ENCODE measurements at regions not wholly inside any gene's neighbourhood (a gene's known extent, or its start where the extent isn't known, plus 50 kb on each side); places are given as distances from the start of the nearest gene placed in this dataset.
"Not testable (repeated sequence)": the region's sequence is repeated elsewhere in the genome, so short reads cannot be mapped to it uniquely, and the experiment has no call there.

DNA sequence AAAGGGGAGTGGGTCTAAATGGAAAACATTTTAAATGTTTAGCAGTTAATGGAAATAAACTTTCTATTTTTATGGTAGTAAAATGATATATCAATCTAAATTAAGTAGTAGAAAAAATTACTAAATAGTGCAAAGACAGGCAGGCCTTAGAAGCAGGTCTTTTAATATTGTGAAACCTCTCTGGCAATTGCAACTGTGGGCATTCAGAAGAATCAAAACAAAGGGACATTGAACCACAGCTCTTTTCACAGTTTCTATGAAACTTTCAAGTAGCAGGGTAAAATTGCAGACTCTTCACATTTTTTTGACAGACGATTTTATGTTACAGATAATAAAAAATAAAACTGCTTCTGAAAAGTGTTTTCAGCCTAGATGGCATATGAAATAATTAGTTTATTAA is 533.7 kb downstream of the BCKDHB start:
- DNase-seq = no peak

DNA sequence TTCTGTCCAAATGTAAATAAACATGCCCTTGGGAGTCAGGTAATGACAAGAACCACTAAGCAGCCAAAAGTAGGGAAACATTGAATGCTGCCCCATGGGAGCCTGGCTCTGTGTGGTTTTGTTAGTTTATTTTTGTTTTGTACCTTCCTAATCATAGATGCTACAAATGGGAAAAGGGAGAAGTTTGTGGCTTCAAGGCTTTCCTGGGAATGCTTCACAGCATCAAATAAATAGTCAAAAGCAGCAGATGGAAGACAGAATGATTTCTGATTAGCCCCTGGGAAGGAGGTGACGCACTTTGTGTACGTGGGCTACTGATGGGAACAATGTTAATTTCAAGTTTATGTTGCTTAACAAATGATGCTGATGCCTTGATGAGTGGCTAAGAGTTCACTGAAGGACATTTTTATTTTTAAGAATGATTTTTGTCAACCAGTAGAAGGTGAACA is 532.7 kb downstream of the BCKDHB start:
- DNase-seq = no peak

DNA sequence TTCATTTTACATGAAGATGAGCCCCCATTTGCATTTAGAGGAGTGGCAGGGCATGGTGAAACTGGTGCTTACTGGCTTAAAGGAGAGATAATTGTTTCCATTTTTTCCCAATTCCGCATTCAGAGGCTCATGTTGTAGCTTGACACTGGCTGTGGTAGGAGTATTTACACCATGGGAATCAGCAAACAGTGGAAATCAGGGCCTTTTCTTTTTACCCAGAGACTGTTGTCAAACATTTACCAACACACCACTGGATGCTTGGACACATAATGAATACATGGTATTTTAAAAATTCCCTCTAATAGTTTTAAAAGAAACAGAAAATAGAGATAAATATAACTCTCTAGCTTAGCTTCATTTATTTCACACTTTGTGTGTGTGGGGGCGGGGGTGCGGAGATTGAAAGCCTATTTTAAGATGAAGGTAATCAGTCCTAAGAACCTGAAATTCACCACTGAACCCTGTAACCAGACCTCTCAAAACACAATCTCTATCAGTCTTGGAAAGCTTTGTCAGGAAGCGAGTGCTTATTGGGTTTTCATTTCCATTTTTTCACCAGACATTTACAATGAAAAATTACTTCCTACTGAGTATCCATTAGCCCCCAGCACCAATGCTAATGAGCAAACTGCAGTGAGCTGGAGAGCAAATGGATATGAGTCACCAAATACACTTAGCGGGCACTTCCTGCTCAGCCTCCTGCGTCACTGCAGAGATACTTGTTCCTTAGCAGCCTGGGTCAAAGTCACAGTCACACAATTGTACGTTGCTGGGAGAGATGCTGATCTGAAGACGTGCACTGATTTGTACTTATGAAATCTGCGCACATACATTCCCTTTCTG is 532.0 kb downstream of the BCKDHB start:
- DNase-seq = peak in 13 of 51 donors; percentile 2 to 60 (median 16)

DNA sequence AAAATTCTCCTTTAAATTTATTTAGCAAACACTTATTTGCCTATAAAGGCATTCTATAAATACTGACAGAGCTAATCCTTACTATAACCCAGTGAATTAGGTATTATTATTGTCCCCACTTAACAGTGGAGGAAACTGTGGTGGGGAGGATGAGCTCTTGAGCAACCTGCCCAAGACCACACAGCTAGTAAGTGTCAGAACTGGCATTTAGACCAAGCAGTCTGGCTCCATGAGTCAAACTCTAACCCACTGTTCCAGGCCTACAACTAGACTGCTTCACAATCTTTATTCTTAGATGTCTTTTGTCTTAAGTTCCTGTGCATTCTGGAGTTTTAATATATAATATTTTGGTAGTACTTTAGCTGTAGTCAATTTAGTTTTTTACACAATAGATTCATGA is 530.8 kb downstream of the BCKDHB start:
- no peak for DNase-seq

DNA sequence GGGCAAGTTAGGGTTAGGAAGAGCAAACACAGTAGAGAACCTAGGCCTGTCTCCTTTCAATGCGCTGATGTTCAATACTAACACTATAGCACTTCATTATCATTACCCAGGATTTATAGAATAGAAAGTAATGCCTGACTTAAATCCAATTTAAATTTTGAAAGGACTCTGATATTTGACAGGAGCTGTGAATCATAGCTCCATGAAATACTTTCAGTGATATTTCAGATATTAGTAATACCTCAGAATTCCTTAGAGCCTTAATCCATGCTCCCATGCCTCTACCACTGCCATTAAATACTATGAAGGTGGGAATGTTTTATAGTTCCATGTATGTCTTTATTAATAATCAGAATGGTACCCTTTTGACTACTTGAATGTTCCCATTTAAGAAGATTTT is 530.2 kb downstream of the BCKDHB start:
- no peak for DNase-seq

DNA sequence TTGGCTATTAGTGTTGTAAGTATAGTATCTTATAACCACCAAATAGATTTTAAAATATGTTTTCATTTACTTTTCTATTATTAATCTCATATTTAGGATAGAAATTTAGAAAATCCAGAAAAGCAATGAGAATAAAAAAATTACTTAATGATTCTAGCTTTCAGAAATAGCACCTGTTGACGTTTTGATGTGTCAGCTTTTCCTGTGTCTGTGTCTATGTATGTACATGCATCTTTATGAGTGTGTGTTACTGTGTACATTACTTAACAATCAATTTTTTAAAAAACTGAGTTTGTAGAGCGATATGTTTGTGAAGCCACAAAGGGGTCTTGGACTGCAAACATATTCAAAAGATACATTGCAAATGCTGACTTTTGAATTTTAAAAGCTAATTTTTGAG is 526.9 kb downstream of the BCKDHB start:
- DNase-seq = no peak

DNA sequence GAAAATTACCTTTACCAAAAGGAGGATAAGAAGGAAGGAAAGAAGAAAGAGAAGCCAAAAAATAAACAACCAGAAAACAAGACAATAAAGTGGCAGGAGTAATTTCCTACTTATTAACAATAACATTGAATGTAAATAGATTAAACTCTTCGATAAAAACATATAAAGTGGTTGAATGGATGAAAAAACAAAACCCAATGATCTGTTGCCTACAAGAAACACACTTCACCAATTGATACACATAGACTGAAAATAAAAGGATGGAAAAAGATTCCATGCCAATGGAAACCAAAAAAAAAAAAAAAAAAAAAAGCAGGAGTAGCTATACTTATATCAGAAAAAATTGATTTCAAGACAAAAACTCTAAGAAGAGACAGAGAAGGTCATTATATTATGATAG is 518.9 kb downstream of the BCKDHB start:
- DNase-seq = no peak

DNA sequence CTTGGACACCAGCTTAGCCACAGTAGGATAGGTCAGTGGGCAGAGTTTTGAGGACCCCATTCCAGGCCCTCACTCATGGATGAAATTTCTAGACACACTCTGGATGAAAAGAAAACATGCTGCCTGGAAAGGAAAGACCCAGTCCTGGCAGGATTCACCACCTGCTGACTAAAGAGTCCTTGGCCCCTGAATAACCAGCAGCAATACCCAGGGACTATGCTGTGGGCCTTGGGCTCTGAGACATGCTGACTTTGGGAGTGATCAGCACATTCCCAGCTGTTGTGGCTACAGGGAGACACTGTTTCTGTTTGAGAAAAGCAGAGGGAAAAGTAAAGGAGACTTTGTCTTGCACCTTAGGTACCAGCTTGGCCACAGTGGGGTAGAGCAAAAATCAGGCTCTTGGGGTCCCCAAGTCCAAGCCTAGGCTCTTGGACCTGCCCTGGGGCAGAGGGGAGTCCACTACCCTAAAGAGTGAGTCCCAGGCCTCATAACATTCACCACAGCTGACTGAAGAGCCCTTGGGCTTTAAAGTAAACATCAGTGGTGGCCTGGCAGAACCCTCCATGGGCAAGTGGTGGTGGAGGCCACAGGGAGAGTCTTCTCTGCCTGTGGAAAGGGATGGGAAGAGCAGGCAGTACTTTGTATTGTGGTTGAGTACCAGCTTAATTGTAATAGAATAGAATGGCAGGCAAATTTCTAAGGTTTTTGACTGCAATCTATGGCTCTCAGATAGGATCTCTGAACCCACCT is 516.8 kb downstream of the BCKDHB start:
- DNase-seq = no peak

DNA sequence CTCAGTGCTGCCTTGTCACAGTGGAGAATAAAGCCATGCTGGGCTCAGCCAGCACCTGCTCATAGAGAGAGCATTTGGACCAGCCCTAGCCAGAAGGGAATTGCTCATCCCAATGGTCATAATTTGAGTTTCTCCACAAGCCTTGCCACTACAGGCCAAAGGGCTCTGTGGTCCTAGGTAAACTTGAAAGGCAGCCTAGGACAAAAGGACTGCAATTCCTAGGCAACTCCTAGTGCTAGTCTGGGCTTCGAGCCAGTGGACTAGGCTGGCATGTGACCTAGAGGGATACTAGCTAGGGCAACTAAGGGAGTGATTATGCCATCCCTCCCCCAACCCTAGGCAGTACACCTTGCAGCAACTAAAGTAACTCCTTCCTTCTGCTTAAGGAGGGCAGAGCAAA is 516.2 kb downstream of the BCKDHB start:
- DNase-seq = peak in 9 of 51 donors; percentile 1 to 21 (median 6)

DNA sequence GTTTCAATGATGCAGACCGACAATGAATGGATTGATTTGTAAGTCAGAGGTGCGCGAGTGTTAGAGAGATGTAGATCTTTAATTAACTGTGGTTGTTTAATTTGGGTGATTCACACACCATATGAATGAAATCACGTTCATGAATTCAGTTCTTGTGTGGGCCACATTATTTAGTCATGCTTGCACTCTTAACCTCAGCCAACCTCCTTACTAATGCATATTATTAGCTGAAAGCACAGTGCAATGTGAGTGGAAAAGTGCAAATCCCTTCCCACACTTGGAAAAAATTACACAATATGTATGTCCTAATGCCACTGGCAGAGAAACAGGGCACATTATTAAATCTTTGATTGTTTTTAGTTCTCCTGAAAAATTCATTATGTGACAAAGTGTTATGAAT is 512.5 kb downstream of the BCKDHB start:
- no peak for DNase-seq

DNA sequence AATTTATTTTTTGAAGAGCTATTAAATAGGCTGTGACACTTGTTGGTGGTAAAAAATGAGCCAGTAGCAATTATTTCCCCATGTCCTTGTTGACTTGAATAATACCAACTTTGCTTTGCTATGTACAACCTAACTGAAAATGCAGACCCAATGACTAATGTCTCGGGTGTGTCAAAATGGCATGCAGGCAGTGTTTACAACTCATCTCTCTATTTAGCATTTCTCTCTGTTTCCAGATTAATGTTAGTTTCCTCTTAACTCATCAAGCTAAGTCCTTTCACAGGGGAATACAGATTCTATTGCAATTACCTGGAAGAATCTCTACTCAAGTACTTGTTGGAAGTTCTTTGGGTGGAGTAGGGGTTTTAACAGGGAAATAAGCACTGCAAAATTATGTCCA is 504.4 kb downstream of the BCKDHB start:
- DNase-seq = no peak

DNA sequence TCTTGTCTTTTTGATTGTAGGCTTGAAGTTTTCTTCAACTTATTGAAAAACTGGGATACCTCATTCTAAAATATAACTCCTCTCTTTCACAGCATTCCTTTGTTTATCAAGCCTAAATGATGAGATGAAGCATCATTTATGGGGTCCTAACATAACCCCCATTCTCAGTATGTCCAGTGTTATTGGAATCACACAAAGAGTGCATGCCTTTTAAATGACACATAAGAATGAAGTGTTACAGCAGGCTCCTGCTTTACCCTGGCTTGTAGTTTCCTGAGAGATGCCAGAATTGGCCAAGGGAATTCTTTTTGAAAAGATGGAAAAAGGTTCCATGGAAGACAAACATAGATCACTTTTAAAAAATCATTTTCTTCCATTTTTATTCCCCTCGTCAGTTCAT is 502.4 kb downstream of the BCKDHB start:
- DNase-seq = no peak

DNA sequence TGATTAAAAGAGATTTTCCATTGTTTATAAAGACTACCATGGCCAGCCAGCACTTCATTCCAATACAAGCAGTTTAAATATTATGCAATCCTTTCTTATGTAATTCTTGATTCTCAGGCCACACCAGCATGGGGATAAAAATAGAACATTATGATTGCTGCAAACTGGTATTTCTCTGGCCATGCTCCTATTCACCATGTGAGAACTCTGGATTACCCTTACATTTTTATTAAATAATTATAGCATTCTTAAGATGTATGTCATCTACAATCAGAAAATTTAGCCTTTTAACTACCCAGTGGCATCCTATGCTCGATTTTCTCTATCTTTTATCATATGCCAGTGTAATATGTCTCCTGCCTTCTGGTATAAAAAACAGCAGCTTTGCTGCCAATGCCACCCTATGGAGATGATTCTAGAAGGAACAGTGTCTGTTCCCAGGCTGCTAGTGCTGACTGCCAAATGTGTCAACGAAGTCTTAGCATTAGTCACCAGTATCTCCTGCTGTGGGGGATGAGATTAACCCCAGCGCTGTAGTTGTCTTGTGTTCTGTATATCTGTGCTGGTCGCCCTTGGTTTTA is 501.4 kb downstream of the BCKDHB start:
- no peak for DNase-seq

DNA sequence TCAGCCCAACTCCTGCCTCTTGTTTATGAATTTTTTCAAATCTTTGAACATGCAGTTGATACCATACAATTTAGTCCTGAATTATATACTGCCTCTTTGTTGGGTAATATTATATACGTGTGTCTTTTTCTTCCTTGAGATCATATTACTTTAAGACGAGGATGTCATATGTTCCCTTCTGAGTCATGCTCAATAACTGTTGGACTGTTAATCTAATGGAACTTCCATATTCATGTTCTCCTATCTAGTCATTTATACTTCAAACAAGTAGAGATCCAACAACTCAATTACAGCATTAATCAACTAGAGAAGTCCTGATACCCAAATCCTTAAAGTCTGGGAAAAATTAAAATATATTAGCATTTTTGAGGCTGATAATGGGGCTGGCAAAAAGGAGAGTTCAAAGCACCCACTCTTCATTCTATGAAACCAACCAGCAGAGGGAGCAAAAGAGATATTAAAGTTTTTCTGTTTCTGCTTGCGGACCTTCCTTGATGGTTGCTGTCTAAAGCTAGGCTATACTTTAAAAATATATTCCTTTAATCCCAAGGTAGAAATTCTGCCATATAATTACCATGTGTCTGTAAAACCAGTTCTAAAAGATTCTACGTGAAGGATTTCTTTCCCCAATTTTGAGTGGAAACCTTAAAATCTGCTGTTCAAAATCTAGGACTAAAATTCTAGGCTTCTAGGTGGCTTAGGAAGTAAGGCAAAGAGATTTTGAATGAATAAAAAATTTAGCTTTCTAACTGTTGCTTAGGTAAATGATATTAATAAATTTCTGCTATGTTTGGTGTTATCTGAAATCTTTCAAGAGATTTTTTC is 498.9 kb downstream of the BCKDHB start:
- peak in 1 of 51 donors; percentile 7 for DNase-seq

DNA sequence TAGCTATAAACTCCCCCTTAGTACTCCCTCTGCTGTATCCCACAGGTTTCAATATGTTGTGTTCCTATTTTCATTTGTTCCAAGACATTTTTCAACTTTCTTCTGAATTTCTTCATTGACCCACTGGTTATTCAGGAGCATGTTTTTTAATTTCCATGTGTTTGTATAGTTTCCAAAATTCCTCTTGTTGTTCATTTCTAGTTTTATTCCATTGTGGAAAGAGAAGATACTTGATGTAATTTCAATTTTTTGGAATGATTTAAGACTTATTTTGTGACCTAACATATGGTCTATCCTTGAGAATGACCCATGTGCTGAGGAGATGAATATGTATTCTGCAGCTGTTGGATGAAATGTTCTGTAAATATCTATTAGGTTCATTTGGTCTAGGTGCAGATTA is 497.2 kb downstream of the BCKDHB start:
- DNase-seq = no peak

DNA sequence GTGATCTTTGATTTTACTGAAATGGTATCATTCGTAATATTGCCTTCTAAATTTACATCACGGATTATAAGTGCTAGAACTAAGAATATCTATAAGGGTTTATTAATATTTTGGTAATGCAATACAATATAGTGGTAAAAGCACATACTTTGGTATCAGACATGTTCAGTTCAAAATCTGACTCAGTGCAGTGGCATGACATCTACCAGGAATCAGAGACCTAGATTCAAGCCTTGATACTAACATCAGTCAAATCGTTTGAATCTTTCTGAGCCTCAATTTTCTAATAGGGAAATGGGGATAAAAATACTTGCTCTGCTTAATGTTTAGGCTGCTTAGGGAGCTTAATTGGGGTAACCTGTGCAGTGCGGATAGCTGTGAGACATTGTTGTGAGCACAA is 488.0 kb downstream of the BCKDHB start:
- no peak for DNase-seq

DNA sequence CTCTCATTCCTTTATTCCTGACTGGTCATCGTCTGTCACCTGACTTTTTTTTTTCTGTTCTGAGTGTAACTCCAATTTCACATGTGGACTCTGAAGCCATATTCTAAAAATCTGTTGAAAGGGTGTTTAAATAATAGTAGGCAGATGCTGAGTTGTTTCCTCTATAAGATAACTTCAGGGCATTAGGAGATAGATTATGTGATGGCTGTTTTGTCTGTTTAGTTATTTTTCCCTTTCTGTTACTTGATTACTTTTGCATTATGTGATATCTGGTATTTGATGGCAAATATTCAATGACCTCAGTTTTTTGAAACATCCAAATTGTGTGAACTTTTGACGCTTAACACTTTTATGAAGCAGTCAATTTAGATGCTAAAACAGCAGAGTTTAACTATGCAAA is 486.0 kb downstream of the BCKDHB start:
- DNase-seq = no peak

DNA sequence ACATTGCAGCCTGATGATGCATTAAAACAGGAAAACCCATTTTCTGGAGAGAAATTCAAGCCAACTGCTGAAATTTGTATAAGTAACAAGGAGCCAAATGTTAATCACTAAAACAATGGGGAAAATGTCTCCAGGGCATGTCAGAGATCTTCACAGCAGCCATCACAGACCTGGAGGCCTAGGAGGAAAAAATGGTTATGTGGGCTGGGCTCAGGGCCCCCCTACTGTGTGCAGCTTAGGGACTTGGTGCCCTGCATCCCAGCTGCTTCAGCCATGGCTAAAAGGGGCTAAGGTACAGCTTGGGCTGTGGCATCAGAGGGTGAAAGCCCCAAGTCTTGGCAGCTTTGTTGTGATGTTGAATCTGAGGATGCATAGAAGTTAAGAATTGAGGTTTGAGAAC is 479.8 kb downstream of the BCKDHB start:
- DNase-seq = no peak

DNA sequence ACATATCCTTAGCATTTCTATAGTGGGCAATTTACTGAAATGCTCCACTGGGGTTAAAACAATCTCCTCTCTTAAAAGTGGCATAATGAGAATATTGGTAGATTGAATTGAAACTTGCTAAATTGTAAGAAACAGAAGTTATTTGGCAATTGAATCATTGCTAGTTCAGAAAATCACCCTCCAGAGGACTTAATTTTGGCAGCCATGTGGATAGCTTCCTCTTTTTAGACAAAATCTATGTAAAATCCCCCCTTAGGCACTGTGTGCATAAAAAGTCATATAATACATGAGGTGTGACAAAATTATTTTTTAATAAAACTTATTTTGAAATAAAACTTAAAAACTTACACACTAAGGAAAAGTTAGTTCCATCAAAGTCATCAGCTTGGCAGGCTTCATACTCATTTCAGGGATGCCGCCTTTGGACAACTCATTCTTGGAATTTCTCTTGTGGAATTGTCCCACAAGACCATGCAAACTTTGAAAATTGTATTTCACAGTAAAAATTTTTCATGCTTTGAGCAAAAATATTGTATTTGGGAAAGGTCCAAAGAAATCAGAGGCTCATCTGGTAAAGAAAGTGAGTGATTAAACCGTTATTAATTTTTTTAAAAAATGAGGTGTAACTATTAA is 473.0 kb downstream of the BCKDHB start:
- no peak for DNase-seq

DNA sequence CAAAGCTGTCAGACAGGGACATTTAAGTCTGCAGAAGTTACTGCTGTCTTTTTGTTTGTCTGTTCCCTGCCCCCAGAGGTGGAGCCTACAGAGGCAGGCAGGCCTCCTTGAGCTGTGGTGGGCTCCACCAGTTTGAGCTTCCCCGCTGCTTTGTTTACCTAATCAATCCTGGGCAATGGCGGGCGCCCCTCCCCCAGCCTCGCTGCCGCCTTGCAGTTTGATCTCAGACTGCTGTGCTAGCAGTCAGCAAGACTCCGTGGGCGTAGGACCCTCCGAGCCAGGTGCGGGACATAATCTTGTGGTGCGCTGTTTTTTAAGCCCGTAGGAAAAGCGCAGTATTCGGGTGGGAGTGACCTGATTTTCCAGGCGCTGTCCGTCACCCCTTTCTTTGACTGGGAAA is 466.8 kb downstream of the BCKDHB start:
- not testable (repeated sequence) for DNase-seq

DNA sequence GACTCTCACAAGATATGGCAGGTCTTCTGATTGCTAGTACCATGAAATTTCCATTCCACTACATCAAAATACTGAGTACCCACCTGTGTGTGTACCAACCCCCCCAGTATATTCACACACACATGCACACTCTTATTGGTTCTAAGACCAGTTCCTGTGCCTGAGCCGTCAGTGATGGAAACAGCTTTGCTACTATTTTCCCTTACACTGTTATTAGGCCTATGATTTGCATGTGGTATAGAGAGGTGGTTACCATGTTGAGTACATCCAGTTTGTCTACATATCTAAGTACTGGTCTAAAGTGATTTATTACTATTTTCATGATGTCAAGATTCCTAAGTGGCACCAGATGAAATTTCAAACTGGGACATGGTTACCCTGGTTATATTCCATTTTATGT is 459.9 kb downstream of the BCKDHB start:
- no peak for DNase-seq

Data from hypothalamus (tissue), 51 donors.